Skin of body (tissue), 1 donor: ENCODE measurements at regions not wholly inside any gene's neighbourhood (a gene's known extent, or its start where the extent isn't known, plus 50 kb on each side); places are given as distances from the start of the nearest gene placed in this dataset.
"Not testable (repeated sequence)": the region's sequence is repeated elsewhere in the genome, so short reads cannot be mapped to it uniquely, and the experiment has no call there.

ENCODE experiments used
- DNase-seq: peaks from one replicate; lab custom pipeline; 2025; lab: John Stamatoyannopoulos, UW

GRCh38 chr3:154834831-154835230 is 245.3 kb upstream of the MME start:
- not testable (repeated sequence) for DNase-seq

- no peak for DNase-seq
These were observed 250.2 kb upstream of the MME start for GRCh38 chr3:154829929-154830328.

- DNase-seq: no peak
These were observed 260.6 kb upstream of the MME start for GRCh38 chr3:154819491-154819890.

- no peak for DNase-seq
These were observed 261.4 kb upstream of the MME start for GRCh38 chr3:154818676-154819255.

GRCh38 chr3:154810017-154810416 is 270.1 kb upstream of the MME start:
- DNase-seq: not testable (repeated sequence)

- DNase-seq: no peak
These were observed 278.4 kb upstream of the MME start for GRCh38 chr3:154801729-154802128.

GRCh38 chr3:154799800-154800199 is 280.3 kb upstream of the MME start:
- DNase-seq: no peak

GRCh38 chr3:154795582-154795981 is 284.5 kb upstream of the MME start:
- no peak for DNase-seq

- no peak for DNase-seq
These were observed 285.2 kb upstream of the MME start for GRCh38 chr3:154794814-154795445.

- DNase-seq: no peak
These were observed 285.7 kb upstream of the MME start for GRCh38 chr3:154794391-154794790.

GRCh38 chr3:154792828-154793227 is 287.3 kb upstream of the MME start:
- DNase-seq: no peak

GRCh38 chr3:154791611-154792010 is 288.5 kb upstream of the MME start:
- no peak for DNase-seq

- DNase-seq: peak; percentile 38
These were observed 293.4 kb upstream of the MME start for GRCh38 chr3:154786724-154787123.

GRCh38 chr3:154783521-154783931 is 296.6 kb upstream of the MME start:
- no peak for DNase-seq

- no peak for DNase-seq
These were observed 297.1 kb upstream of the MME start for GRCh38 chr3:154783061-154783460.

- DNase-seq: no peak
These were observed 298.0 kb upstream of the MME start for GRCh38 chr3:154782151-154782550.

GRCh38 chr3:154781595-154781994 is 298.5 kb upstream of the MME start:
- DNase-seq: no peak

GRCh38 chr3:154780263-154780662 is 299.9 kb upstream of the MME start:
- no peak for DNase-seq

GRCh38 chr3:154779571-154779970 is 300.5 kb upstream of the MME start:
- DNase-seq: no peak

GRCh38 chr3:154778057-154778456 is 302.1 kb upstream of the MME start:
- no peak for DNase-seq

GRCh38 chr3:154776549-154777225 is 303.4 kb upstream of the MME start:
- DNase-seq: no peak

GRCh38 chr3:154775821-154776548 is 304.1 kb upstream of the MME start:
- no peak for DNase-seq
